GM21737 (cell line): ENCODE measurements at regions not wholly inside any gene's neighbourhood (a gene's known extent, or its start where the extent isn't known, plus 50 kb on each side); places are given as distances from the start of the nearest gene placed in this dataset.
"Not testable (repeated sequence)": the region's sequence is repeated elsewhere in the genome, so short reads cannot be mapped to it uniquely, and the experiment has no call there.

Source experiments
- ATAC-seq: cut with Tn5 transposase; IDR thresholded peaks from one replicate; pipeline ENCODE4 v1.9.1; 2021; ENCODE audit warnings: mild to moderate bottlenecking, moderate library complexity; ENCODE audit not compliant: unreplicated experiment

- no peak for ATAC-seq
Observed at GRCh38 chr10:89942217-89942616, 240.8 kb downstream of the KIF20B start.

GRCh38 chr10:89944138-89944537, 242.7 kb downstream of the KIF20B start:
- ATAC-seq: no peak

GRCh38 chr10:89946106-89946505, 244.7 kb downstream of the KIF20B start:
- no peak for ATAC-seq

GRCh38 chr10:89949496-89949895, 248.1 kb downstream of the KIF20B start:
- ATAC-seq: no peak

GRCh38 chr10:89952325-89952724, 250.9 kb downstream of the KIF20B start:
- no peak for ATAC-seq

- no peak for ATAC-seq
Observed at GRCh38 chr10:89952751-89953150, 251.4 kb downstream of the KIF20B start.

GRCh38 chr10:89954061-89954460, 252.7 kb downstream of the KIF20B start:
- ATAC-seq: no peak

GRCh38 chr10:89954787-89955566, 253.6 kb downstream of the KIF20B start:
- ATAC-seq: no peak

GRCh38 chr10:89959433-89960110, 258.2 kb downstream of the KIF20B start:
- ATAC-seq: no peak

GRCh38 chr10:89963451-89964102, 262.2 kb downstream of the KIF20B start:
- no peak for ATAC-seq

GRCh38 chr10:89966211-89966610, 264.8 kb downstream of the KIF20B start:
- no peak for ATAC-seq

GRCh38 chr10:89973326-89973725, 271.9 kb downstream of the KIF20B start:
- no peak for ATAC-seq

- no peak for ATAC-seq
Observed at GRCh38 chr10:89975071-89975470, 273.7 kb downstream of the KIF20B start.

GRCh38 chr10:89975771-89976170, 274.4 kb downstream of the KIF20B start:
- no peak for ATAC-seq

GRCh38 chr10:89978081-89978480, 276.7 kb downstream of the KIF20B start:
- no peak for ATAC-seq

GRCh38 chr10:89979726-89980125, 278.3 kb downstream of the KIF20B start:
- no peak for ATAC-seq

GRCh38 chr10:89980166-89980565, 278.8 kb downstream of the KIF20B start:
- ATAC-seq: no peak

GRCh38 chr10:89981891-89982290, 280.5 kb downstream of the KIF20B start:
- no peak for ATAC-seq

GRCh38 chr10:89985446-89985845, 284.1 kb downstream of the KIF20B start:
- no peak for ATAC-seq

GRCh38 chr10:89988361-89988760, 287.0 kb downstream of the KIF20B start:
- not testable (repeated sequence) for ATAC-seq

- no peak for ATAC-seq
Observed at GRCh38 chr10:89992575-89992974, 291.2 kb downstream of the KIF20B start.

- no peak for ATAC-seq
Observed at GRCh38 chr10:90007226-90007625, 305.8 kb downstream of the KIF20B start.
